Muscle of leg (tissue), 3 donors: ENCODE measurements at regions not wholly inside any gene's neighbourhood (a gene's known extent, or its start where the extent isn't known, plus 50 kb on each side); places are given as distances from the start of the nearest gene placed in this dataset.

Experiments
- DNase-seq: peaks from one replicate; pipeline ENCODE4 v3.0.0; 2013
- H3K27ac ChIP-seq: one replicate; pipeline ENCODE4 v1.5.1; 2013; ENCODE audit warnings: mild to moderate bottlenecking, low read length, control low read depth
- H3K27me3 ChIP-seq: one replicate; pipeline ENCODE4 v1.6.1; 2013; ENCODE audit warnings: low read length; ENCODE audit not compliant: control insufficient read depth, insufficient read depth
- H3K36me3 ChIP-seq: one replicate; pipeline ENCODE4 v1.6.1; 2013; ENCODE audit warnings: low read length; ENCODE audit not compliant: control insufficient read depth, insufficient read depth
- H3K4me1 ChIP-seq: one replicate; pipeline ENCODE4 v1.6.1; 2013; ENCODE audit warnings: low read length; ENCODE audit not compliant: control insufficient read depth, insufficient read depth
- H3K4me3 ChIP-seq: one replicate; pipeline ENCODE4 v1.5.1; 2013; ENCODE audit warnings: low read length, control low read depth
- H3K9me3 ChIP-seq: replicated peaks from 2 replicates; pipeline ENCODE4 v1.6.1; 2013; ENCODE audit warnings: low read depth, low read length; ENCODE audit not compliant: control insufficient read depth
- WGBS: methylation state at CpG from one replicate; pipeline ENCODE4 v1.1.5; 2013; ENCODE audit warnings: missing lambda C conversion rate; ENCODE audit not compliant: insufficient coverage; 5-methylcytosine and 5-hydroxymethylcytosine counted together

DNA sequence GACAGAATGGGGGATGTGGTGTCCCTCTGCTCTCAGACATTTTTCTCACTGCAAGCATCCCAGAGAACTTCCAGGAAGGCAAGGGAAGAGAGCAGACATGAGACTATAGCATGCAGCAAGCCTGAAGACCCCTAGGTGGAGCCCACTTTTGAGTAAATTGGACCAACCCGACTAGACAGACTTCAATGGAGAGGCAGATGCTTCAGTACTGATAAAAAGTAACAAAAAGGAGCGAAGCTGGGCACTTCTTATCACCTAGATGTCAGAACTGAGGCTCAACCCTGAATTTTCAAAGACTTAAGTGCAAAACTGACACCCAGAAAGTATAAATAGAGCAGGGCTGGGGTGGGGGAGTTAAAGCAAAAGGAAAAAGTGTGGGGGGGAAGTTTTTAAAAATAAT, 130.8 kb downstream of the PMP22 start:
- WGBS: 63% methylated on average over 1 of the region's 2 CpGs
- no peaks in the 10 kb centered on the region for H3K36me3 ChIP-seq
- no peaks in the 10 kb centered on the region for H3K9me3 ChIP-seq
- no peak for DNase-seq
- H3K4me1 ChIP-seq: no peaks in the 10 kb centered on the region
- no peak overlapping the region for H3K4me3 ChIP-seq
- H3K27ac ChIP-seq: no peak overlapping the region
- H3K27me3 ChIP-seq: no peaks in the 10 kb centered on the region

DNA sequence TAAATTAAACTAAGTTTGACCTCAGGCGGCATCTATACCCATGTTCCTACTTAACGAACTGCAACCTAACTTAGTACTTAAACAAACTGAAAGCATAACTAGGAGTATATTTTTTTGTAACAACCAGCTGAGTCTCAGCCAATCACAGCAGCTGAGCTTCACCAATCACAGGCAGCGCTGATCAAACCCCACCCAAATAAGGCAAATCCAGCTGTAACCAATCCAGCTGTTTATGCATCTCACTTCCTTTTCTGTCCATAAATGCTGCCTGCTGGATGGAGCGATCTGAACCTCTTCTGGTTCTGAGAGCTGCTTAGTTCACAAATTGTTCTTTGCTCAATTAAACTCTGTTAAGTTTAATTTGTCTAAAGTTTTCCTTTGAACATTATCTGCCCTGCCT, 131.3 kb downstream of the PMP22 start:
- no peak overlapping the region for H3K27ac ChIP-seq
- DNase-seq: no peak
- H3K9me3 ChIP-seq: no peaks in the 10 kb centered on the region
- H3K27me3 ChIP-seq: no peaks in the 10 kb centered on the region
- 100% methylated on average over 1 of the region's 4 CpGs for WGBS
- no peaks in the 10 kb centered on the region for H3K36me3 ChIP-seq
- H3K4me1 ChIP-seq: no peaks in the 10 kb centered on the region
- H3K4me3 ChIP-seq: no peak overlapping the region

DNA sequence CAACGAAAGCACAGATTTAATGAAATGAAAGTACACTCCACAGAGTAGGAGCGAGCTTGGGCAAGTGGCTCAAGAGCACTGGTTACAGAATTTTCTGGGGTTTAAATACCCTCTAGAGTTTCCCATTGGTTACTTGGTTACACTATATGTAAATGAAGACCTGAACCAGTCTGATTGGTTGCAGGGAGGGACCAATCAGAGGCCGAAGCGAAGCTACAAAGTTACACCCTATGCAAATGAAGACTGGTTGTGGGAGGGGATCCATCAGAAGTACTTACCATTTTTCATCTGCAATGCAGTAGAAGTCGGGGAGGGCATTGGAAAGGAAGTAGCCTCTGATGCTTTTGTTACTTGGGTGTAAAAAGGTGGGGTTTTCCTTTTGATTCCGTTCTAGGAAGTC, 132.0 kb downstream of the PMP22 start:
- WGBS: 83% methylated on average over 2 of the region's 6 CpGs
- no peak overlapping the region for H3K27ac ChIP-seq
- no peaks in the 10 kb centered on the region for H3K27me3 ChIP-seq
- no peak overlapping the region for H3K4me3 ChIP-seq
- no peak for DNase-seq
- no peaks in the 10 kb centered on the region for H3K9me3 ChIP-seq
- no peaks in the 10 kb centered on the region for H3K36me3 ChIP-seq
- no peaks in the 10 kb centered on the region for H3K4me1 ChIP-seq

DNA sequence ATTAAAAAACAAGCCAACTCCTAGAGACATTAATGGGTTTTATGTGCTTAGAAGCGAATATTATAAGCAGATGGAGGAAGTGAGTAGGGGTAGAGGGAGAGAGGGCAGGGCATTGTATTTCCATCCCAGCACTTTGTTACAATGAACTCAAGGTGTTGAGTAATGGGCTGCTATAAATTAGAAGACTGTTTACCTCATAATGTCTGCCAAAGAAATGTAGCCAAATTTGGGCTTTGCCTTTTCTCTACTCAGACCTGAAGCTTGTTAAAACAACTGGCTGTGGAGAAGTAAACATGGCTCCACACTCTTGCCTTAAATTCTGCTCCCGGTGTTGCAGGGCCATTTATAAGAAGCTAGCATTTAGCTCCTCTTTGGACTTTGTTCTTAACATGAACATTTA, 134.7 kb downstream of the PMP22 start:
- DNase-seq: no peak
- no peaks in the 10 kb centered on the region for H3K27me3 ChIP-seq
- WGBS: 14% methylated on average over 1 of the region's 2 CpGs

DNA sequence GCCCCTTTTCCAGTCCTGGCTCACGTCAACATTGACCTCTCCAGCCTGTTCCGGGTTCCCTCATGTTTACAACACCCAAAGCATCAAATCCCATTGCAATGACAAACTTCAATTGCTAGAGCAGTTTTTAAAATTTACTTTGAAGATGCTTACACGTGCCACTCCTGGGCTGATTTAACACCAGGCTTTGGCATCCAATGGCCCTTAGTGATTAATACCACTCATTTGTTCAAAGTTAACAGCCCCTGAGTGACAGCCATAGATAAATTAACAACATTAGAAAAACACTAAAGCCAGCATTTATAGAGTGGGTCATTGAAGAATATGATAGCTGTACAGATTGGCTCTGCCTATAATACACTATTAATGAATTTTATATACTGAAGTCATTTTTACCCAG, 135.1 kb downstream of the PMP22 start:
- Histone ChIP-seq H3K4me1 (no peaks in the 10 kb centered on the region), H3K27me3 (no peaks in the 10 kb centered on the region), H3K27ac (no peak overlapping the region), H3K9me3 (no peaks in the 10 kb centered on the region), H3K4me3 (no peak overlapping the region), H3K36me3 (no peaks in the 10 kb centered on the region)
- WGBS: 19% methylated on average over 2 of the region's 3 CpGs
- no peak for DNase-seq

More for the DNA sequence above, 134.7 kb downstream of the PMP22 start:
- H3K36me3 ChIP-seq: no peaks in the 10 kb centered on the region
- H3K4me1 ChIP-seq: no peaks in the 10 kb centered on the region
- no peak overlapping the region for H3K4me3 ChIP-seq
- H3K27ac ChIP-seq: no peak overlapping the region
- no peaks in the 10 kb centered on the region for H3K9me3 ChIP-seq

DNA sequence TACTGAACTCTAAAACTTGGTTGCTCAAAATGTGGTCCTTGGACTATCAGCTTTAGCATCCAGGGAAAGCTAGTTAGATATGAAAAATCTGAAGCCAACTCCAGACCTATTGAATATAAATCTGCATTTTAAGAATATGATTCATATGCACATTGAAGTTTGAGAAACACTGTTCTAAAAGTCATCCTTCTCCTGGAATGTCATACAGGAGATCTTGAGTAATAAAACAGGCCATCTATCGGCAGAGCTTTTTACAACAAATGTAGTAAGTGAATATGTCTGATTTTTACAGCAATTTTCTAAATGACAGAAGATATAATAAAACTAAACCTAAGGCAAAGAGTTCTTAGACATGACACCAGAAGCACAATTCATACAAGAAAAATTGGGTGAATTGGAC, 140.4 kb downstream of the PMP22 start:
- Histone ChIP-seq H3K36me3 (no peaks in the 10 kb centered on the region), H3K27me3 (no peaks in the 10 kb centered on the region), H3K9me3 (no peaks in the 10 kb centered on the region), H3K4me1 (peaks cover 7% of the 10 kb centered on the region), H3K4me3 (no peak overlapping the region), H3K27ac (no peak overlapping the region)
- no peak for DNase-seq
- no CpG with 5 or more reads among the region's 1 CpG for WGBS

DNA sequence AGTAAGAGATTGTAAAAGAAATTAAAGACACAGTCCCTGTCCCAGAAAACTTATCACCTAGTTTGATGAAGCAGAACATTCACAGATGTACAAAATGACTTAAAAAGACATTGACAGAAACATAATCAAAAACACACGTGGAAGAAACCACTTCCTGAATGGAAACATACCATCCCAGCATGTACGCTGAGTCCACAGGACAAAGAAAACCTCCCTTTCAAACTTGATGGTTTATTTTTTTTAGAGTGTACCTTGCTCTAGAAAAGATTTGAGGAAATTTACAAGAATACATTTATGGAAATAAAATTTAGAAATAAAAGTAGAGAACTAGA, 140.9 kb downstream of the PMP22 start:
- H3K9me3 ChIP-seq: no peaks in the 10 kb centered on the region
- WGBS: no CpG with 5 or more reads among the region's 2 CpGs
- no peak overlapping the region for H3K27ac ChIP-seq
- H3K27me3 ChIP-seq: no peaks in the 10 kb centered on the region
- DNase-seq: no peak
- H3K4me1 ChIP-seq: peaks cover 7% of the 10 kb centered on the region
- no peak overlapping the region for H3K4me3 ChIP-seq
- no peaks in the 10 kb centered on the region for H3K36me3 ChIP-seq

DNA sequence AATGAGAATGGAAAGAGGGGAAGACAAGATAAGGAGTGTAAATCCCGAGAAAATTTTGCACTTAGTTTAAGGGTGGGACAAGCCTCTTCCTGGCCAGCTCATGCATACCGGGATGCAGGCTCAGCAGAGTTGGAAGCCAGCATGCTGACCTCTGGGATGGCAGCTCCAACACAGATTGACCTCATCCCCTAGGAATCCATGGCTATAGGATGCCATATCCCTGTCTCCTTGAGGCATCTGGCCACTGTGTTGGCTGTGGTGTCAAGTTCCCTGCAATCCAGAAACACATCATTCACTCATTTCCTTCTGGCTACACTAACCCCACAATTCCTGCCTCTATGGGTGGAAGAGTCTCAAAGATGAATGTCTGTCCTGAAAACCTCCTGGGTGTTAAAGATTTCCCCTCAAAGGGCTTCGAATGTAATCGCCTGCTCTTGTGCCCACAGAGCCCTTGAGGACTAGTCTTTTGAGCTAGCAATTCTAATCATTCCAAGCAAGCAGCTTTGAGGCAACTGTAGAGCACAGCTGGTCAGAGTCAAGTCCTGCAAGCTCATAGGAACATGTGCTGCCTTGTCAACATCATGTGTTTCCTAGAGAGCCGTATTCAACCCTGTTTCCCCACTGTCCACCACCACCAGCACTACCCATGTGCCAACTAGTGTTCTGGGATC, 141.4 kb downstream of the PMP22 start:
- Histone ChIP-seq H3K27me3 (no peaks in the 10 kb centered on the region), H3K4me1 (peaks cover 7% of the 10 kb centered on the region), H3K27ac (no peak overlapping the region), H3K9me3 (no peaks in the 10 kb centered on the region), H3K36me3 (no peaks in the 10 kb centered on the region), H3K4me3 (no peak overlapping the region)
- 45% methylated on average over 4 of the region's 5 CpGs for WGBS
- peak; percentile 16 for DNase-seq

DNA sequence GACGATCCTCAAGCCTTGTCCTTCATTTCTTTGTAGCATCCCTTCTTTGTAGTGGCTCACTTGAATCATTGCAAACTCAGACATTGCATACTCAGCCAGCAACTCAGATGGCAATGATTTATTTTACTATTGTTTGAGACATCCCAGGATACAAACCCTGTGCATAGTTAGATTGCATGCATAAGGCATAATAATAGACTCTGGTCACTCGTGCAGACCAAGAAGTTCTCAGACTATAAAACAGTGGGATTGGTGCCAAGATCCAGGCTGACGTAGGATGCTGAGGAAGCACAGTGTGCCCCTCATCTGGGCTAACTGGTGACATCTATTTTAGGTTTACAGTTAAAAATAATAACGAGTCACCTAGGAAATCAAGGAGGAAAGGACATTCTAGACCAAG, 142.3 kb downstream of the PMP22 start:
- H3K4me1 ChIP-seq: peaks cover 7% of the 10 kb centered on the region
- no peak for DNase-seq

DNA sequence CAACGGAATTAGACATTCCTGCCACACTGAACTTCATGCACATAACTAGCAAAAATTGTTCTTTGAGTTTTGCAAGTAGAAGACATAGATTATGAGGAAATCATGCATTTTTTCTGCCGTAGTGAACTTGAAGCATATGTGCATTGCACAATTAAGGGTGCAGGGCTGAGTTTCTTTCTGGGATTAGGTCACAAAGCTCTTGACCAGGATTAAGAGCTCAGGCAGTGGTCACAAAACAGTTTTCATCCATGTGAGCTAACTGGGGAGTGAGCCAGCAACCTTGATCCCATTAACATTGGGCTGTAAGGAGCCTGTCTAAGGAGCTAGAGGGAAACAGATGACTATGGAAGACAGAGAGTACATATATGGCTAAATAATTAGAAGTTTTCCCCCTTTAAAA, 143.7 kb downstream of the PMP22 start:
- 50% methylated on average over 1 of the region's 2 CpGs for WGBS
- Histone ChIP-seq H3K4me3 (no peak overlapping the region), H3K27me3 (no peaks in the 10 kb centered on the region), H3K9me3 (peaks cover 2% of the 10 kb centered on the region), H3K36me3 (no peaks in the 10 kb centered on the region), H3K4me1 (peaks cover 7% of the 10 kb centered on the region), H3K27ac (no peak overlapping the region)
- DNase-seq: no peak

More for the DNA sequence above, 142.3 kb downstream of the PMP22 start:
- no peak overlapping the region for H3K27ac ChIP-seq
- H3K4me3 ChIP-seq: no peak overlapping the region
- WGBS: 64% methylated on average over 4 of the region's 4 CpGs
- no peaks in the 10 kb centered on the region for H3K36me3 ChIP-seq
- H3K9me3 ChIP-seq: no peaks in the 10 kb centered on the region
- no peaks in the 10 kb centered on the region for H3K27me3 ChIP-seq

DNA sequence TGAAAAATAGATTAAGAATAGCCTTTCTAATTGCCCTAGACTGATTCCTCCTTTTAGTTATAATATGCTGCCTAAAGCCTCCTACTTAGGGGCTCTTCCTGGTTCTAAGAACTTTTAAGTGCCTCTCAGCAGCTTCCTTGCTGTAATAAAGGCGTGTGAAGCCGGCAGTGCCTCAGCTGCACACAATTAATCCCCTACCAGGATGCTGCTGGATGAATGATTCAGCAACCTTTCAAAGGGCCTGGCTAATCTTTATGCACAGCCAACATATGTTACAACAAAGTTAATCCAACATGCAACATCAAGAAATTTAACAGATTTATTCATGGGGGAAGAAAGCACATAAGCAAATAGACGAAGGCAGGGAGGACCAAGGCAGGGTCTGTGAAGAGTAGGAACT, 145.2 kb downstream of the PMP22 start:
- DNase-seq: no peak
- Histone ChIP-seq H3K4me3 (no peak overlapping the region), H3K27me3 (no peaks in the 10 kb centered on the region), H3K36me3 (no peaks in the 10 kb centered on the region), H3K27ac (no peak overlapping the region), H3K9me3 (peaks cover 6% of the 10 kb centered on the region), H3K4me1 (peaks cover 7% of the 10 kb centered on the region)
- no CpG with 5 or more reads among the region's 3 CpGs for WGBS
